ENCODE measurements at regions not wholly inside any gene's neighbourhood (a gene's known extent, or its start where the extent isn't known, plus 50 kb on each side); places are given as distances from the start of the nearest gene placed in this dataset.

DNA sequence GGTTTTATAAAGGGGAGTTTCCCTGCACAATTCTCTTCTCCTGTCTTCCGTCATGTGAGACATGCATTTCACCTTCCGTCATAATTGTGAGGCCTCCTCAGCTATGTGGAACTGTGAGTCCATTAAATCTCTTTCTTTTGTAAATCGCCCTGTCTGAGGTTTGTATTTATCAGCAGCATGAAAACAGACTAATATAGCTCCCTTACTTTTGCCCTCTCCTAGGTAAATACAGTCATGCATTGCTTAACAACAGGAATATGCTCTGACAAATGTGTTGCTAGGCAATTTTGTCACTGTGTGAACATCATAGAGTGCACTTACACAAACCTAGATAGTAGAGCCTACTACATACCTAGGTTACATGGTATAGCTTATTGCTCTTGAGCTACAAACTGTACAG, 616.8 kb downstream of the RWDD3 start:
- H2BK12ac ChIP-seq (ENCODE audit: low read depth, low read length), result no peak overlapping the region
- no peaks in the 10 kb centered on the region for H3K4me1 ChIP-seq (replicated peaks in 1 of 4; ENCODE audit: control insufficient read depth in 3 of 4, insufficient read depth in 4 of 4, low read length in 3 of 4)
- H4K8ac ChIP-seq (ENCODE audit: extremely low read depth, insufficient read depth, low read length), result no peak overlapping the region
- H2AK5ac ChIP-seq (ENCODE audit: low read depth, low read length), result no peak overlapping the region
- no peak overlapping the region for H3K4ac ChIP-seq (replicated peaks; ENCODE audit: insufficient read length, low read depth, low read length)
- no peak overlapping the region for H2BK5ac ChIP-seq (ENCODE audit: low read depth, low read length)
- TF ChIP-seq ATF2 (IDR thresholded peaks at IDR 0.05; ENCODE audit: low read length), result no peak
- no peak for TF ChIP-seq USF2 (IDR thresholded peaks at IDR 0.05; ENCODE audit: low read length)
- H3K27ac ChIP-seq (ENCODE audit: low read depth, low read length), result no peak overlapping the region
- H3K14ac ChIP-seq (ENCODE audit: insufficient read length), result no peak overlapping the region
- no peak overlapping the region for H2BK20ac ChIP-seq (ENCODE audit: low read length)
- H3K9me3 ChIP-seq (ENCODE audit: insufficient read depth in 2 of 2, low read depth in 1 of 2, low read length in 1 of 2), result no peaks in the 10 kb centered on the region; a peak in 1 of 4 replicates
- no peaks in the 10 kb centered on the region for H3K79me2 ChIP-seq (ENCODE audit: control insufficient read depth in 1 of 2, insufficient read depth in 2 of 2, low read length in 2 of 2)
- no peak overlapping the region for H3K56ac ChIP-seq (replicated peaks; ENCODE audit: insufficient read length, low read depth, low read length)
- no peak overlapping the region for H2BK15ac ChIP-seq (ENCODE audit: low read length)
- no peak overlapping the region for H3K4me3 ChIP-seq (ENCODE audit: extremely low read depth in 1 of 4, insufficient read depth in 2 of 4, low read depth in 3 of 4, low read length in 4 of 4)
- H2BK120ac ChIP-seq (replicated peaks; ENCODE audit: low read depth, low read length), result no peak overlapping the region
- H3K27me3 ChIP-seq (replicated peaks in 1 of 4; ENCODE audit: control insufficient read depth in 3 of 4, extremely low read depth in 1 of 4, insufficient read depth in 3 of 4, low read length in 3 of 4), result no peaks in the 10 kb centered on the region
- 94% methylated on average over 3 of the region's 3 CpGs; no CpG with 5 or more reads in 1 of the 2 experiments for WGBS, 2 experiments (ENCODE audit: extremely low coverage in 1 of 2, insufficient coverage in 1 of 2, insufficient read length in 1 of 2, insufficient replicate concordance in 2 of 2, low coverage in 1 of 2, low lambda C conversion rate in 2 of 2, missing lambda C conversion rate in 1 of 2)
- no peak overlapping the region for H2AFZ ChIP-seq (ENCODE audit: low read length)
- ChIA-PET CTCF (ENCODE audit: partially characterized antibody) (interaction anchor here (1.2 to 1.8 kb wide), 2 partner anchors 9 to 117 kb away, joined by 4 to 7 read pairs; no protein-coding TSS in a partner anchor), POLR2A (ENCODE audit: partially characterized antibody) (no interaction called here)
- H4K5ac ChIP-seq (ENCODE audit: insufficient read length, low read depth, low read length), result no peak overlapping the region
- no peak overlapping the region for H3K4me2 ChIP-seq (ENCODE audit: insufficient read depth in 1 of 2, low read depth in 2 of 2, low read length in 2 of 2)
- H3K79me1 ChIP-seq (ENCODE audit: low read depth, low read length), result no peaks in the 10 kb centered on the region
- no peak overlapping the region for H3K18ac ChIP-seq (ENCODE audit: extremely low read depth, low read length)
- no peak overlapping the region for H3K9ac ChIP-seq (replicated peaks in 1 of 4; ENCODE audit: extremely low read depth in 1 of 4, low read depth in 3 of 4, low read length in 3 of 4)
- no peaks in the 10 kb centered on the region for H3K23me2 ChIP-seq (ENCODE audit: low read depth, low read length)
- H3K23ac ChIP-seq (ENCODE audit: insufficient read length), result no peak overlapping the region
- FAIRE-seq (no peak), DNase-seq (ENCODE audit: low read depth in 1 of 2, low spot score in 2 of 2) (no peak)
- no peaks in the 10 kb centered on the region for H3K36me3 ChIP-seq (ENCODE audit: control insufficient read depth in 2 of 4, insufficient read depth in 4 of 4, low read length in 3 of 4)
- H4K20me1 ChIP-seq (replicated peaks in 1 of 2; ENCODE audit: control insufficient read depth in 1 of 2, insufficient read depth in 2 of 2, low read length in 2 of 2), result no peaks in the 10 kb centered on the region
- no peak overlapping the region for H4K91ac ChIP-seq (replicated peaks; ENCODE audit: insufficient read length, low read length)

Data from H1 (cell line).